GM11168 (cell line): ENCODE measurements at regions not wholly inside any gene's neighbourhood (a gene's known extent, or its start where the extent isn't known, plus 50 kb on each side); places are given as distances from the start of the nearest gene placed in this dataset.

Source experiments
- in situ Hi-C: fragments of 300-500 bp; cut with MboI; formaldehyde crosslinking; loops from one replicate; pipeline ENCODE4 v1.12.0; 2022; ENCODE audit warnings: low sequenced_read_pairs; ENCODE audit not compliant: unreplicated experiment

- in situ Hi-C loops = no loop called here
Observed at GRCh38 chr20:51118216-51118615, 95.3 kb upstream of the KCNG1 start.

GRCh38 chr20:51116765-51117686 is 94.1 kb upstream of the KCNG1 start:
- in situ Hi-C loops = no loop called here

GRCh38 chr20:51111290-51111689 is 88.4 kb upstream of the KCNG1 start:
- in situ Hi-C loops = no loop called here

- in situ Hi-C loops = no loop called here
Observed at GRCh38 chr20:51108638-51109363, 85.9 kb upstream of the KCNG1 start.

- in situ Hi-C loops = no loop called here
Observed at GRCh38 chr20:51106011-51106410, 83.1 kb upstream of the KCNG1 start.

GRCh38 chr20:51104960-51105920 is 82.3 kb upstream of the KCNG1 start:
- in situ Hi-C loops = no loop called here

- in situ Hi-C loops = no loop called here
Observed at GRCh38 chr20:51100617-51101016, 77.7 kb upstream of the KCNG1 start.

GRCh38 chr20:51098284-51098810 is 75.4 kb upstream of the KCNG1 start:
- in situ Hi-C loops = no loop called here

- in situ Hi-C loops = no loop called here
Observed at GRCh38 chr20:51097351-51098120, 74.6 kb upstream of the KCNG1 start.

- in situ Hi-C loops = no loop called here
Observed at GRCh38 chr20:51096582-51097267, 73.8 kb upstream of the KCNG1 start.

GRCh38 chr20:51095633-51096521 is 73.0 kb upstream of the KCNG1 start:
- in situ Hi-C loops = no loop called here

- in situ Hi-C loops = no loop called here
Observed at GRCh38 chr20:51094221-51094620, 71.3 kb upstream of the KCNG1 start.

- in situ Hi-C loops = no loop called here
Observed at GRCh38 chr20:51093240-51093763, 70.4 kb upstream of the KCNG1 start.

- in situ Hi-C loops = no loop called here
Observed at GRCh38 chr20:51092338-51092737, 69.4 kb upstream of the KCNG1 start.

- in situ Hi-C loops = no loop called here
Observed at GRCh38 chr20:51091406-51092195, 68.7 kb upstream of the KCNG1 start.

- in situ Hi-C loops = no loop called here
Observed at GRCh38 chr20:51089840-51090239, 66.9 kb upstream of the KCNG1 start.

- in situ Hi-C loops = no loop called here
Observed at GRCh38 chr20:51089272-51089781, 66.4 kb upstream of the KCNG1 start.
